PC-9 (cell line): ENCODE measurements at regions not wholly inside any gene's neighbourhood (a gene's known extent, or its start where the extent isn't known, plus 50 kb on each side); places are given as distances from the start of the nearest gene placed in this dataset.

Source experiments
- CTCF ChIP-seq: fragments of 200-600 bp; sonication (generic); conservative IDR thresholded peaks from 2 replicates; pipeline ENCODE4 v1.6.1; 2017; ENCODE audit warnings: mixed run types, antibody characterized with exemption, mild to moderate bottlenecking, moderate library complexity
- EZH2 ChIP-seq: fragments of 200-600 bp; sonication (generic); IDR thresholded peaks from 2 replicates; pipeline ENCODE4 v1.8.0; 2017; ENCODE audit warnings: antibody characterized with exemption, low read depth

- TF ChIP-seq CTCF (no peak), EZH2 (no peak)
Measured at GRCh38 chr3:165464736-165465135, 268.6 kb upstream of the SLITRK3 start.
